OCI-LY1 (cell line): ENCODE measurements at regions not wholly inside any gene's neighbourhood (a gene's known extent, or its start where the extent isn't known, plus 50 kb on each side); places are given as distances from the start of the nearest gene placed in this dataset.

Experiments
- H2AFZ ChIP-seq: fragments of 200-600 bp; sonication (generic), shearing (Covaris generic); 2 replicates; pipeline ENCODE4 v1.6.0; 2014; ENCODE audit warnings: antibody characterized with exemption, mild to moderate bottlenecking, low read length
- H3F3A ChIP-seq: fragments of 200-600 bp; sonication (generic), shearing (Covaris generic); 2 replicates; pipeline ENCODE4 v1.6.0; 2014; ENCODE audit warnings: mild to moderate bottlenecking, antibody characterized with exemption, low read length, moderate library complexity; ENCODE audit not compliant: insufficient read depth
- H3K27ac ChIP-seq: fragments of 200-600 bp; sonication (generic); 2 replicates; pipeline ENCODE4 v1.5.1; 2014; ENCODE audit warnings: low read length, mixed run types, mild to moderate bottlenecking, low read depth; ENCODE audit not compliant: poor library complexity, severe bottlenecking
- H3K27me3 ChIP-seq: fragments of 200-600 bp; sonication (generic); 2 replicates; pipeline ENCODE4 v1.6.0; 2014; ENCODE audit warnings: antibody characterized with exemption, mild to moderate bottlenecking, low read length, moderate library complexity; ENCODE audit not compliant: insufficient read depth
- H3K36me3 ChIP-seq: fragments of 200-600 bp; sonication (generic); 2 replicates; pipeline ENCODE4 v1.6.1; 2014; ENCODE audit warnings: mild to moderate bottlenecking, antibody characterized with exemption, low read length, moderate library complexity, mixed read lengths; ENCODE audit not compliant: insufficient read depth
- H3K4me1 ChIP-seq: fragments of 200-600 bp; sonication (generic); 2 replicates; pipeline ENCODE4 v1.5.1; 2014; ENCODE audit warnings: mild to moderate bottlenecking, low read length, moderate library complexity; ENCODE audit not compliant: insufficient read depth, severe bottlenecking
- H3K4me2 ChIP-seq: fragments of 200-600 bp; sonication (generic), shearing (Covaris generic); 2 replicates; pipeline ENCODE4 v1.6.1; 2014; ENCODE audit warnings: low read length
- H3K4me3 ChIP-seq: fragments of 200-600 bp; sonication (generic); 2 replicates; pipeline ENCODE4 v1.5.1; 2014; ENCODE audit warnings: low read length, low read depth, mild to moderate bottlenecking, mixed read lengths; ENCODE audit not compliant: poor library complexity, severe bottlenecking
- H3K79me2 ChIP-seq: fragments of 200-600 bp; shearing (Covaris generic); 2 replicates; pipeline ENCODE4 v1.6.1; 2016; ENCODE audit warnings: mixed run types, low read length, mixed read lengths; ENCODE audit not compliant: insufficient read depth
- H3K9ac ChIP-seq: fragments of 200-600 bp; sonication (generic), shearing (Covaris generic); 2 replicates; pipeline ENCODE4 v1.6.1; 2014; ENCODE audit warnings: mild to moderate bottlenecking, low read length, mixed read lengths
- H3K9me2 ChIP-seq: fragments of 200-600 bp; sonication (generic), shearing (Covaris generic); 2 replicates; pipeline ENCODE4 v1.6.1; 2014; ENCODE audit warnings: low read depth, mild to moderate bottlenecking, low read length, mixed read lengths
- H3K9me3 ChIP-seq: fragments of 200-600 bp; shearing (Covaris generic); 2 replicates; pipeline ENCODE4 v1.6.1; 2014; ENCODE audit warnings: low read length, mixed read lengths
- H4K20me1 ChIP-seq: fragments of 200-600 bp; sonication (generic), shearing (Covaris generic); 2 replicates; pipeline ENCODE4 v1.6.0; 2016; ENCODE audit warnings: mild to moderate bottlenecking, low read length; ENCODE audit not compliant: insufficient read depth
- CTCF ChIP-seq: fragments of 200-600 bp; sonication (generic), shearing (Covaris generic); IDR thresholded peaks from 2 replicates; pipeline ENCODE4 v1.5.1; 2017; ENCODE audit warnings: mild to moderate bottlenecking, antibody characterized with exemption, low read length, moderate library complexity, mixed read lengths
- EZH2 ChIP-seq: fragments of 200-600 bp; sonication (generic), shearing (Covaris generic); IDR thresholded peaks from 2 replicates; pipeline ENCODE4 v1.8.0; 2017; ENCODE audit warnings: borderline replicate concordance, mixed run types, mild to moderate bottlenecking, antibody characterized with exemption, low read length, moderate library complexity, mixed read lengths

GRCh38 chr1:29903548-29904166 is 667.3 kb downstream of the PTPRU start:
- H3K27me3 ChIP-seq, result no peaks in the 10 kb centered on the region; the same call in 1 of the 2 replicates
- H3K9me2 ChIP-seq, result no peaks in the 10 kb centered on the region
- H3K9ac ChIP-seq, result no peak overlapping the region
- H3F3A ChIP-seq, result no peaks in the 10 kb centered on the region
- H3K9me3 ChIP-seq, result no peaks in the 10 kb centered on the region
- H3K4me3 ChIP-seq, result no peak overlapping the region
- H2AFZ ChIP-seq, result no peak overlapping the region
- H3K79me2 ChIP-seq, result no peaks in the 10 kb centered on the region
- H3K36me3 ChIP-seq, result no peaks in the 10 kb centered on the region
- no peak overlapping the region for H3K4me2 ChIP-seq
- no peaks in the 10 kb centered on the region for H3K4me1 ChIP-seq
- no peaks in the 10 kb centered on the region for H4K20me1 ChIP-seq
- TF ChIP-seq EZH2, result no peak
- TF ChIP-seq CTCF, result no peak
- no peak overlapping the region for H3K27ac ChIP-seq

GRCh38 chr1:29901624-29902325 is 665.5 kb downstream of the PTPRU start:
- H3K4me1 ChIP-seq, result no peaks in the 10 kb centered on the region

GRCh38 chr1:29900712-29901111 is 664.4 kb downstream of the PTPRU start:
- no peaks in the 10 kb centered on the region for H3K79me2 ChIP-seq
- no peaks in the 10 kb centered on the region for H3K9me3 ChIP-seq
- no peak overlapping the region for H2AFZ ChIP-seq
- no peak overlapping the region for H3K9ac ChIP-seq
- no peak overlapping the region for H3K4me2 ChIP-seq
- no peak for TF ChIP-seq CTCF
- TF ChIP-seq EZH2, result no peak
- H3K27me3 ChIP-seq, result no peaks in the 10 kb centered on the region
- no peaks in the 10 kb centered on the region for H3F3A ChIP-seq
- H3K9me2 ChIP-seq, result no peaks in the 10 kb centered on the region
- H3K4me1 ChIP-seq, result no peaks in the 10 kb centered on the region
- no peaks in the 10 kb centered on the region for H4K20me1 ChIP-seq
- H3K27ac ChIP-seq, result no peak overlapping the region
- no peak overlapping the region for H3K4me3 ChIP-seq
- H3K36me3 ChIP-seq, result no peaks in the 10 kb centered on the region

More at GRCh38 chr1:29901624-29902325, 665.5 kb downstream of the PTPRU start:
- Histone ChIP-seq H3K9me3 (no peaks in the 10 kb centered on the region), H3K9me2 (no peaks in the 10 kb centered on the region), H4K20me1 (no peaks in the 10 kb centered on the region), H3K79me2 (no peaks in the 10 kb centered on the region), H3F3A (no peaks in the 10 kb centered on the region), H3K9ac (no peak overlapping the region), H3K36me3 (no peaks in the 10 kb centered on the region), H3K4me2 (no peak overlapping the region), H3K27ac (no peak overlapping the region), H3K27me3 (no peaks in the 10 kb centered on the region; the same call in 1 of the 2 replicates), H2AFZ (no peak overlapping the region), H3K4me3 (no peak overlapping the region)
- no peak for TF ChIP-seq EZH2
- no peak for TF ChIP-seq CTCF
